A549 (cell line): ENCODE measurements at regions not wholly inside any gene's neighbourhood (a gene's known extent, or its start where the extent isn't known, plus 50 kb on each side); places are given as distances from the start of the nearest gene placed in this dataset.

Experiments
- ATAC-seq, 2 experiments: fragments of 200-7000 bp in 1 of 2; fragments of >200 bp in 1 of 2; cut with Nextera tagmentation in 1 of 2; cut with Tn5 transposase in 1 of 2; 3 replicates each; pipeline versions ENCODE4 v1.8.0 to v1.9.1; 2018 to 2020; ENCODE audit warnings: mild to moderate bottlenecking in 1 of 2, moderate library complexity in 1 of 2
- CTCF ChIA-PET: fragments of 300-600 bp; sonication (Branson Sonifier 250); formaldehyde crosslinking; extraction: SDS; loops from one replicate; lab custom pipeline; 2021; ENCODE audit warnings: antibody characterized with exemption, inconsistent platforms; lab: Yijun Ruan, JAX
- POLR2A ChIA-PET: fragments of 350-600 bp; formaldehyde crosslinking; extraction: SDS; loops from one replicate; lab custom pipeline; 2021; ENCODE audit warnings: antibody characterized with exemption, inconsistent platforms; lab: Yijun Ruan, JAX
- DNase-seq, 2 experiments: peaks; one replicate each; pipeline versions ENCODE4 v3.0.0 to v3.0.0-alpha.2; 2011 to 2016; ENCODE audit warnings: low read depth in 1 of 2, low spot score in 1 of 2
- FAIRE-seq: peaks from 2 replicates; lab custom pipeline; 2011; peaks lifted over from hg19 to GRCh38; lab: Jason Lieb, UNC
- H3K27ac ChIP-seq, 2 experiments: fragments of >200 bp; sonication (Bioruptor Twin); formaldehyde crosslinking; 3 replicates each; pipeline ENCODE4 v1.5.1; 2016 to 2017
- H3K4me1 ChIP-seq: fragments of >200 bp; sonication (Bioruptor Twin); formaldehyde crosslinking; 3 replicates; pipeline ENCODE4 v1.6.1; 2016
- H3K4me2 ChIP-seq: fragments of >200 bp; sonication (Bioruptor Twin); formaldehyde crosslinking; 3 replicates; pipeline ENCODE4 v1.6.1; 2016
- H3K4me3 ChIP-seq: fragments of >200 bp; sonication (Bioruptor Twin); formaldehyde crosslinking; 3 replicates; pipeline ENCODE4 v1.5.1; 2016
- H3K9me3 ChIP-seq: fragments of >200 bp; sonication (Bioruptor Twin); formaldehyde crosslinking; 3 replicates; pipeline ENCODE4 v1.6.1; 2016
- CBX8 ChIP-seq: fragments of 200-600 bp; sonication (generic); IDR thresholded peaks from 2 replicates; pipeline ENCODE4 v1.6.1; 2016
- CEBPB ChIP-seq, 2 experiments: fragments of >200 bp in 1 of 2; sonication (Bioruptor Twin) in 1 of 2; formaldehyde crosslinking in 1 of 2; IDR thresholded peaks; 2 replicates each; pipeline ENCODE4 v1.6.1; 2012 to 2016
- CHD4 ChIP-seq: fragments of 200-600 bp; sonication (generic); IDR thresholded peaks from 2 replicates; pipeline ENCODE4 v1.6.1; 2016; ENCODE audit warnings: antibody characterized with exemption, mild to moderate bottlenecking, borderline replicate concordance
- EHF ChIP-seq: fragments of 250-450 bp; sonication (Bioruptor Pico); IDR thresholded peaks from 2 replicates; pipeline ENCODE4 v1.5.0; 2020; ENCODE audit warnings: mild to moderate bottlenecking
- EP300 ChIP-seq, 2 experiments: fragments of >200 bp; sonication (Bioruptor Twin); formaldehyde crosslinking; IDR thresholded peaks; 2 replicates in 1 of 2; 3 replicates in 1 of 2; pipeline ENCODE4 v1.6.1; 2016 to 2017
- ESRRA ChIP-seq: fragments of 150-350 bp; IDR thresholded peaks from 2 replicates; pipeline ENCODE4 v1.6.1; 2014; ENCODE audit warnings: mild to moderate bottlenecking, low read length, borderline replicate concordance
- FOSL2 ChIP-seq, 2 experiments: fragments of 450-650 bp in 1 of 2; fragments of >200 bp in 1 of 2; sonication (Bioruptor Twin) in 1 of 2; formaldehyde crosslinking; IDR thresholded peaks; 2 replicates each; pipeline versions ENCODE4 v1.5.0 to v1.6.1; 2016 to 2020; ENCODE audit warnings: mild to moderate bottlenecking in 1 of 2, moderate library complexity in 1 of 2
- GATA3 ChIP-seq: IDR thresholded peaks from 2 replicates; pipeline ENCODE4 v1.6.1; 2012; ENCODE audit warnings: borderline replicate concordance
- KDM1A ChIP-seq: fragments of 200-600 bp; sonication (generic); IDR thresholded peaks from 2 replicates; pipeline ENCODE4 v1.6.1; 2016; ENCODE audit warnings: low read depth, mild to moderate bottlenecking
- KDM5A ChIP-seq: fragments of 200-600 bp; sonication (generic); IDR thresholded peaks from 2 replicates; pipeline ENCODE4 v1.6.1; 2016; ENCODE audit warnings: antibody characterized with exemption, mild to moderate bottlenecking
- MAZ ChIP-seq: fragments of 150-350 bp; IDR thresholded peaks from 2 replicates; pipeline ENCODE4 v1.6.1; 2014; ENCODE audit warnings: antibody characterized with exemption, low read depth, low read length, borderline replicate concordance
- MYC ChIP-seq: IDR thresholded peaks from 2 replicates; pipeline ENCODE4 v1.6.1; 2012; ENCODE audit warnings: mild to moderate bottlenecking, inconsistent platforms, low read length, improper control_type of control experiment, borderline replicate concordance
- PHF8 ChIP-seq: fragments of 200-600 bp; sonication (generic); IDR thresholded peaks from 2 replicates; pipeline ENCODE4 v1.6.1; 2016; ENCODE audit warnings: low read depth, mild to moderate bottlenecking, antibody characterized with exemption, moderate library complexity, borderline replicate concordance
- POLR2AphosphoS2 ChIP-seq: conservative IDR thresholded peaks from 2 replicates; pipeline ENCODE4 v1.6.1; 2012; ENCODE audit warnings: low read length, improper control_type of control experiment, inconsistent platforms
- RCOR1 ChIP-seq: fragments of 150-350 bp; IDR thresholded peaks from 2 replicates; pipeline ENCODE4 v1.6.1; 2014; ENCODE audit warnings: antibody characterized with exemption, low read length, low read depth
- RFX5 ChIP-seq: fragments of 450-650 bp; IDR thresholded peaks from 2 replicates; pipeline ENCODE4 v1.7.1; 2014; ENCODE audit warnings: antibody characterized with exemption, mild to moderate bottlenecking, moderate library complexity
- SMC3 ChIP-seq: fragments of >200 bp; sonication (Bioruptor Twin); formaldehyde crosslinking; IDR thresholded peaks from 3 replicates; pipeline ENCODE4 v1.6.1; 2018; ENCODE audit warnings: inconsistent platforms
- TP53 ChIP-seq: fragments of 250-450 bp; sonication (Bioruptor Pico); IDR thresholded peaks from 2 replicates; pipeline ENCODE4 v1.5.0; 2021; ENCODE audit warnings: mild to moderate bottlenecking, moderate library complexity
- ZFP36 ChIP-seq: fragments of 450-650 bp; IDR thresholded peaks from 2 replicates; pipeline ENCODE4 v1.6.1; 2014; ENCODE audit warnings: borderline replicate concordance; ENCODE audit not compliant: partially characterized antibody
- WGBS: methylation state at CpG from one replicate; pipeline ENCODE4 v1.1.6; 2017; ENCODE audit errors: missing lambda C conversion rate; 5-methylcytosine and 5-hydroxymethylcytosine counted together
- TF ChIP-seq, protein P1 (sequence below): fragments of >200 bp; sonication (Bioruptor Twin); formaldehyde crosslinking; IDR thresholded peaks from 3 replicates; pipeline ENCODE4 v1.6.1; 2016
- TF ChIP-seq, protein P2 (sequence below): IDR thresholded peaks from 2 replicates; pipeline ENCODE4 v1.6.1; 2012
- TF ChIP-seq, protein P3 (sequence below): IDR thresholded peaks from 2 replicates; pipeline ENCODE4 v1.6.1; 2012; ENCODE audit warnings: low read depth, borderline replicate concordance

DNA sequence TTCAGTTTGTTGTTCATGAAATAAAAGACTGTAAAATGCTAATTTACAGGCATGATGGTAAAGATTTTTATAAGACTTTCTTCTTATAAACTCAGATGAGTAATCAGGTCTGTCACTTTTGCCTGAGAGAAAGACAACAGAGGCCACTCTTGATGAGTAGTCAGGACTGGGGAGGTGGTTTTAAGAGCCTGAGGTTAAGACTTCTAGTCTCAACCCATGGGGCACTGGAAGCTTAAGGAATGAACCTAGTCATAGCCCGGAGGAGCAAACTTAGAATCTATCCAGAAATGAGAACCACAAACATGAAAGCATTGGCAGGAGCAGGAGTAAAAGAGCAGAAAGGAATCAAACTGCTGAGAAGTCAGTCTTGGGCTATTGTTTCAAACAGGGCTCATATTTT is 846.3 kb upstream of the ARPP21 start:
- Histone ChIP-seq H3K4me2 (no peak overlapping the region), H3K4me3 (no peak overlapping the region), H3K9me3 (no peaks in the 10 kb centered on the region), H3K27ac (no peak overlapping the region), H3K4me1 (no peaks in the 10 kb centered on the region)
- no peak for TF ChIP-seq SMC3
- TF ChIP-seq CHD4, result no peak
- no peak for TF ChIP-seq RFX5
- no peak for TF ChIP-seq RCOR1
- no peak for TF ChIP-seq POLR2AphosphoS2
- no peak for TF ChIP-seq CBX8
- no peak for TF ChIP-seq GATA3
- TF ChIP-seq EP300 (IDR thresholded peaks at IDR 0.05), result no peak
- no peak for TF ChIP-seq KDM1A
- DNase-seq (no peak), ATAC-seq (no peak), FAIRE-seq (no peak)
- ChIA-PET CTCF (interaction anchor here (0.8 kb wide), 1 partner anchor 909 kb away, joined by 3 read pairs; no protein-coding TSS in a partner anchor), POLR2A (no interaction called here)
- WGBS, result 54% methylated on average over 1 of the region's 1 CpG

- TF ChIP-seq, protein P1, sequence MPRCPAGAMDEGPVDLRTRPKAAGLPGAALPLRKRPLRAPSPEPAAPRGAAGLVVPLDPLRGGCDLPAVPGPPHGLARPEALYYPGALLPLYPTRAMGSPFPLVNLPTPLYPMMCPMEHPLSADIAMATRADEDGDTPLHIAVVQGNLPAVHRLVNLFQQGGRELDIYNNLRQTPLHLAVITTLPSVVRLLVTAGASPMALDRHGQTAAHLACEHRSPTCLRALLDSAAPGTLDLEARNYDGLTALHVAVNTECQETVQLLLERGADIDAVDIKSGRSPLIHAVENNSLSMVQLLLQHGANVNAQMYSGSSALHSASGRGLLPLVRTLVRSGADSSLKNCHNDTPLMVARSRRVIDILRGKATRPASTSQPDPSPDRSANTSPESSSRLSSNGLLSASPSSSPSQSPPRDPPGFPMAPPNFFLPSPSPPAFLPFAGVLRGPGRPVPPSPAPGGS, result no peak
- TF ChIP-seq TP53 (no peak), RCOR1 (no peak), FOSL2 (IDR thresholded peaks at IDR 0.05) (no peak), FOSL2 (CRISPR knock-in tag; IDR thresholded peaks at IDR 0.05) (no peak), KDM5A (no peak), CHD4 (no peak), ESRRA (no peak), EHF (CRISPR knock-in tag) (no peak), PHF8 (no peak), MYC (no peak), ZFP36 (no peak), CEBPB (IDR thresholded peaks at IDR 0.05) (no peak)
- TF ChIP-seq, protein P2, sequence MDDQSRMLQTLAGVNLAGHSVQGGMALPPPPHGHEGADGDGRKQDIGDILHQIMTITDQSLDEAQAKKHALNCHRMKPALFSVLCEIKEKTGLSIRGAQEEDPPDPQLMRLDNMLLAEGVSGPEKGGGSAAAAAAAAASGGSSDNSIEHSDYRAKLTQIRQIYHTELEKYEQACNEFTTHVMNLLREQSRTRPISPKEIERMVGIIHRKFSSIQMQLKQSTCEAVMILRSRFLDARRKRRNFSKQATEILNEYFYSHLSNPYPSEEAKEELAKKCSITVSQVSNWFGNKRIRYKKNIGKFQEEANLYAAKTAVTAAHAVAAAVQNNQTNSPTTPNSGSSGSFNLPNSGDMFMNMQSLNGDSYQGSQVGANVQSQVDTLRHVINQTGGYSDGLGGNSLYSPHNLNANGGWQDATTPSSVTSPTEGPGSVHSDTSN, result no peak
- ATAC-seq (no peak), FAIRE-seq (no peak), DNase-seq (no peak)
- H3K4me2 ChIP-seq, result no peak overlapping the region
- no peaks in the 10 kb centered on the region for H3K9me3 ChIP-seq
- ChIA-PET POLR2A (no interaction called here), CTCF (no interaction called here)
- 74% methylated on average over 1 of the region's 1 CpG for WGBS
- no peak overlapping the region for H3K4me3 ChIP-seq
- no peaks in the 10 kb centered on the region for H3K4me1 ChIP-seq
- no peak overlapping the region for H3K27ac ChIP-seq
Observed at GRCh38 chr3:34807611-34808010, 831.7 kb upstream of the ARPP21 start.

DNA sequence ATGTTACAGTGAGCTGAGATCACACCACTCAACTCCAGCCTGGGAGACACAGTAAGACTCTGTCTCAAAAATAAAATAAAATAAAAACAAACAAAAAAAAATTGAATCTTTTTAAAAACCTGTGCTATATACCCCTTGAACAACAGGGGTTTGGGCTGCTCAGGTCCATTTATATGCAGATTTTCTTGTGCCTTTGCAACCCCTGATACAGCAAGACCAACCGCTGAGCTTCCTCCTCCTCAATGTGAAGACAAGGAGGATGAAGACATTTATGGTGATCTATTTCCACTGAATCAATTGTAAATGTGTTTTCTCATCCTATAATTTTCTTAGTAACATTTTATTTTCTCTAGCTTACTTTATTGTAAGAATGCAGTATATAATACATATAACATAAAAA is 831.0 kb upstream of the ARPP21 start:
- Histone ChIP-seq H3K4me3 (no peak overlapping the region), H3K4me1 (no peaks in the 10 kb centered on the region), H3K4me2 (no peak overlapping the region), H3K27ac (no peak overlapping the region), H3K9me3 (no peaks in the 10 kb centered on the region)
- no peak for TF ChIP-seq CHD4
- TF ChIP-seq RFX5, result no peak
- TF ChIP-seq, protein P3, sequence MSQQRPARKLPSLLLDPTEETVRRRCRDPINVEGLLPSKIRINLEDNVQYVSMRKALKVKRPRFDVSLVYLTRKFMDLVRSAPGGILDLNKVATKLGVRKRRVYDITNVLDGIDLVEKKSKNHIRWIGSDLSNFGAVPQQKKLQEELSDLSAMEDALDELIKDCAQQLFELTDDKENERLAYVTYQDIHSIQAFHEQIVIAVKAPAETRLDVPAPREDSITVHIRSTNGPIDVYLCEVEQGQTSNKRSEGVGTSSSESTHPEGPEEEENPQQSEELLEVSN, result no peak
- no peak for TF ChIP-seq FOSL2 (IDR thresholded peaks at IDR 0.05)
- no peak for TF ChIP-seq FOSL2 (CRISPR knock-in tag; IDR thresholded peaks at IDR 0.05)
- no peak for TF ChIP-seq MAZ
- 23% methylated on average over 1 of the region's 1 CpG for WGBS
- ATAC-seq (no peak), DNase-seq (no peak), FAIRE-seq (no peak)
- ChIA-PET CTCF (no interaction called here), POLR2A (no interaction called here)
